SK-N-SH treated with all-trans-retinoic acid at 6 μM for 48 hours (cell line): ENCODE measurements at regions not wholly inside any gene's neighbourhood (a gene's known extent, or its start where the extent isn't known, plus 50 kb on each side); places are given as distances from the start of the nearest gene placed in this dataset.

Experiments
- CSDC2 ChIP-seq: fragments of 250-450 bp; sonication (Bioruptor Pico); IDR thresholded peaks from 2 replicates; pipeline ENCODE4 v1.5.0; 2020; ENCODE audit warnings: mild to moderate bottlenecking, moderate library complexity
- GLIS3 ChIP-seq: fragments of 250-450 bp; sonication (Bioruptor Pico); IDR thresholded peaks from 2 replicates; pipeline ENCODE4 v1.5.0; 2020; ENCODE audit warnings: mild to moderate bottlenecking, moderate library complexity
- ISL1 ChIP-seq: fragments of 250-450 bp; sonication (Bioruptor Pico); IDR thresholded peaks from 2 replicates; pipeline ENCODE4 v2.1.2; 2022; ENCODE audit warnings: mild to moderate bottlenecking, moderate library complexity
- PPARA ChIP-seq: fragments of 250-450 bp; sonication (Bioruptor Pico); IDR thresholded peaks from 2 replicates; pipeline ENCODE4 v1.5.0; 2020; ENCODE audit warnings: mild to moderate bottlenecking, borderline replicate concordance
- RARB ChIP-seq: fragments of 250-450 bp; sonication (Bioruptor Pico); IDR thresholded peaks from 2 replicates; pipeline ENCODE4 v1.8.0; 2021; ENCODE audit warnings: mild to moderate bottlenecking, moderate library complexity
- TCF4 ChIP-seq: fragments of 250-450 bp; sonication (Bioruptor Pico); IDR thresholded peaks from 2 replicates; pipeline ENCODE4 v1.8.0; 2021; ENCODE audit warnings: mild to moderate bottlenecking, moderate library complexity, borderline replicate concordance
- ZC3H10 ChIP-seq: fragments of 250-450 bp; sonication (Bioruptor Pico); IDR thresholded peaks from 2 replicates; pipeline ENCODE4 v1.5.1; 2021; ENCODE audit warnings: mild to moderate bottlenecking, moderate library complexity
- TF ChIP-seq, protein P1 (sequence below): fragments of 250-450 bp; sonication (Bioruptor Pico); IDR thresholded peaks from 2 replicates; pipeline ENCODE4 v1.8.0; 2020; ENCODE audit warnings: mild to moderate bottlenecking, moderate library complexity, borderline replicate concordance
- TF ChIP-seq, protein P2 (sequence below): fragments of 250-450 bp; sonication (Bioruptor Pico); IDR thresholded peaks from 2 replicates; pipeline ENCODE4 v1.5.1; 2021; ENCODE audit warnings: mild to moderate bottlenecking, moderate library complexity

DNA sequence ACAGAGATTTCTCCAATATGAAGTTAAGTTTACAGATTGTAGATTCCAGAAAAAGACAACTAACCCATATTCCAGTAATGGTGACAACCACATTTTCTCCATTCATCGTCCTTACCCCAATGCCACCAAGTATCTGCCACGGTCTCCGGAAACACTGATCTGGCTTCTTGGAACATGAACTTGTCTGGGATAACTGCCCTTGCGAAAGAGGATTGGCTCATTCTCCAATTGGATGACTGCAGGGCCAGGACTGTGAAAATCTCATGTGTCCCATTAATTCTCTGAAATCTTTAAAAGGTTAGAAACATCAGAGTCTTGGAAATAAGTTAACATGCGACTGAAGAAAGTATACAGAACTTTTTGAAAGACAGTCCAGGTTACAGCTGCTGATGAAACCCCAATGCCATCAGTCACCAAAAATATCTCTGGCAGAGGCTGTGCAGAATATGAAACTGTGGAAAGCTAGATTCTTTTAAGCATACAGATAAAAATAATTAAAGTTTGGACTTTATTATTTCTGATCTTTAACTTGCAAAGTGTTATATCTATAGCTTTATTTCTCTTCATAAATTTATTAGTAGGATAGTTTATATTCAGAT is 496.9 kb downstream of the PPARGC1A start:
- TF ChIP-seq TCF4, result no peak
- TF ChIP-seq, protein P1, sequence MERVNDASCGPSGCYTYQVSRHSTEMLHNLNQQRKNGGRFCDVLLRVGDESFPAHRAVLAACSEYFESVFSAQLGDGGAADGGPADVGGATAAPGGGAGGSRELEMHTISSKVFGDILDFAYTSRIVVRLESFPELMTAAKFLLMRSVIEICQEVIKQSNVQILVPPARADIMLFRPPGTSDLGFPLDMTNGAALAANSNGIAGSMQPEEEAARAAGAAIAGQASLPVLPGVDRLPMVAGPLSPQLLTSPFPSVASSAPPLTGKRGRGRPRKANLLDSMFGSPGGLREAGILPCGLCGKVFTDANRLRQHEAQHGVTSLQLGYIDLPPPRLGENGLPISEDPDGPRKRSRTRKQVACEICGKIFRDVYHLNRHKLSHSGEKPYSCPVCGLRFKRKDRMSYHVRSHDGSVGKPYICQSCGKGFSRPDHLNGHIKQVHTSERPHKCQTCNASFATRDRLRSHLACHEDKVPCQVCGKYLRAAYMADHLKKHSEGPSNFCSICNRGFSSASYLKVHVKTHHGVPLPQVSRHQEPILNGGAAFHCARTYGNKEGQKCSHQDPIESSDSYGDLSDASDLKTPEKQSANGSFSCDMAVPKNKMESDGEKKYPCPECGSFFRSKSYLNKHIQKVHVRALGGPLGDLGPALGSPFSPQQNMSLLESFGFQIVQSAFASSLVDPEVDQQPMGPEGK, result no peak
- no peak for TF ChIP-seq ISL1 (CRISPR knock-in tag)
- TF ChIP-seq, protein P2, sequence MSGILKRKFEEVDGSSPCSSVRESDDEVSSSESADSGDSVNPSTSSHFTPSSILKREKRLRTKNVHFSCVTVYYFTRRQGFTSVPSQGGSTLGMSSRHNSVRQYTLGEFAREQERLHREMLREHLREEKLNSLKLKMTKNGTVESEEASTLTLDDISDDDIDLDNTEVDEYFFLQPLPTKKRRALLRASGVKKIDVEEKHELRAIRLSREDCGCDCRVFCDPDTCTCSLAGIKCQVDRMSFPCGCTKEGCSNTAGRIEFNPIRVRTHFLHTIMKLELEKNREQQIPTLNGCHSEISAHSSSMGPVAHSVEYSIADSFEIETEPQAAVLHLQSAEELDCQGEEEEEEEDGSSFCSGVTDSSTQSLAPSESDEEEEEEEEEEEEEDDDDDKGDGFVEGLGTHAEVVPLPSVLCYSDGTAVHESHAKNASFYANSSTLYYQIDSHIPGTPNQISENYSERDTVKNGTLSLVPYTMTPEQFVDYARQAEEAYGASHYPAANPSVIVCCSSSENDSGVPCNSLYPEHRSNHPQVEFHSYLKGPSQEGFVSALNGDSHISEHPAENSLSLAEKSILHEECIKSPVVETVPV (CRISPR knock-in tag), result no peak
- TF ChIP-seq GLIS3 (CRISPR knock-in tag), result no peak
- TF ChIP-seq RARB (CRISPR knock-in tag), result no peak
- TF ChIP-seq ZC3H10 (CRISPR knock-in tag), result no peak
- no peak for TF ChIP-seq PPARA (CRISPR knock-in tag)
- no peak for TF ChIP-seq CSDC2 (CRISPR knock-in tag)
